Kasumi-1 (cell line): ENCODE measurements at regions not wholly inside any gene's neighbourhood (a gene's known extent, or its start where the extent isn't known, plus 50 kb on each side); places are given as distances from the start of the nearest gene placed in this dataset.

Experiments
- DNase-seq, 2 experiments: peaks; one replicate each; lab custom pipeline; 2025; lab: John Stamatoyannopoulos, UW

DNA sequence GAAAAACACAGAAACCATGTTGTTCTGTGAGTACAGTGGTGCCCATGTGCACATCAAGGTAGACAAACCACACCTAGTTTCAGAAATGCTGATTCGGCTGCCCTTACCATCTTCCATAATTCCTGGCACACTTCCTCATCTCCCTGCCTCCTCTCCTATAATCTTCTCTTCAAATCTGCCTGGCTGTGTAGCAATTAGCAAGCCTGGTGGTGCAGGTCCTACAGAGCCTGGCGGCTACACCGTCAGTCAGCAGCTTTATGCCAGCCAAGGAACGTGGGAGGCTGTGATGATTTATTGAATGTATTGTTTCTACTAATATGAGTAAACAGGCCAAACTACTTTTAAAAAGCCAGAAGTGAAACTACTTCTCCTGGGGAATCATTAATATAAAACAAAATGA, 106.8 kb downstream of the SEMA6D start:
- no peak for DNase-seq

DNA sequence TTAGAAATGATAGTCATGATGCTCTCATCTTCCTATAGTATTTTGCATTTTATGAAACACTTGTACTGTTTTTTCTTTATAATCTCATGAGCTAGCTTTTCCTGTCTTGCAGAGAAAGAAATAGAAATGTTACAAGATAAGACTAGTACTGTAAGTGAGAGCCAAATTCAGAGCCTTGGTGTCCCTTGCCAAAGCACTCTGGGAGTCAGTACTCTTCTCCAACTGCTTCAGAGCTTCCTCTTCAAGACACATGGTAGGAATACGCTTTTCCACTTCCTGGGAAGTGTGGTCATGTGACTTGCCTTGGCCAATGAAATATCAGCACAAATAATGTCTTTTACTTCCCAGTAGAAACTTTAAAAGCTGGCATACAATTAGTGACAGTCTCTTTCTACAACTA, 112.4 kb downstream of the SEMA6D start:
- no peak for DNase-seq

DNA sequence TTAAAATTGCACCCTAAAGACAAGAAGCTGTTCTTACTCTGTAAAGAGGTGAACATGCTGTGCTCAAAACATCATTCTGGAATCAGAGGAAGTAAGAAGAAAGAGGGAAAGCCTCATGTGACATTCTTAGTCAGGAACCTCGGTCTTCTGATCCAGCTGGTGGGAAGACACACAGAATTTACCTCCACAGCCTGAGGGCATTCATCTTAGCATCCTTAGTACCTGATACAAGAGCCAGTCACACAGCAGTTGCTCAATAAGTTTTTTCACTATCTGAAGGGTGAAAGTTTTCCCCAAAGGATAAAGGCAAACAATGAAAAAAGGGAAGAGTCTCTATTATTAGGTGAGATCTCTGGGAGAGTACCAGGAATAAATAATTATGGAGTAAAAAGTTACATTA, 116.8 kb downstream of the SEMA6D start:
- no peak for DNase-seq

DNA sequence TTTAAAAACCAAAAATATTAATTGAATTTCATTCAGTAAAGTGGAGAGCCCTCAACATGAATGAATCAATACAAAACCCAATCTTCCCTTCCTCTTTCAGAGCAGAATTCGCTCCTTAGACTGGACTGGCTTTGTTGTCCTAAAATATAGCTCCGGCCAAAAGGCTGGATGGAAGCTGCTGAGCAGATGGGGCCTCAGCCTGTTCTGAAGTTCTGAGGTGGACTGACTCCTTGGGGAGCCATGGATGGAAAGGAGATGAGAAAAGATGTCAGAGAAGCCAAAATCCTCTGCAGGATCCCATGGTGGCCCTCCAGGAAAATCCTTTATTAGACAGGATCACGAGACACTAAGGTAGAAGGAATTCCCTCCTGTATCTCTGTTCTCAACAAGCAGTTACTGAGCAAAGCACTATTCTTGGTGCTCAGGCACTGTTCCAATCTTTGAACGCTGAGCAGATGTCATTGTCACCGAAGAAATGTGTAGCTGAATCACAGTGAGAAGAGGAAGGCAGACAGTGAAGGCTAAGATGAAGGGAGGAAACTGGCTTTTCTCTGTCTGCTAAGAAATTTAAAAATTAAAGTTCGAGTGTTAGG, 122.0 kb downstream of the SEMA6D start:
- no peak for DNase-seq

- DNase-seq: no peak
These were observed 125.9 kb downstream of the SEMA6D start for GRCh38 chr15:47843124-47843663.

DNA sequence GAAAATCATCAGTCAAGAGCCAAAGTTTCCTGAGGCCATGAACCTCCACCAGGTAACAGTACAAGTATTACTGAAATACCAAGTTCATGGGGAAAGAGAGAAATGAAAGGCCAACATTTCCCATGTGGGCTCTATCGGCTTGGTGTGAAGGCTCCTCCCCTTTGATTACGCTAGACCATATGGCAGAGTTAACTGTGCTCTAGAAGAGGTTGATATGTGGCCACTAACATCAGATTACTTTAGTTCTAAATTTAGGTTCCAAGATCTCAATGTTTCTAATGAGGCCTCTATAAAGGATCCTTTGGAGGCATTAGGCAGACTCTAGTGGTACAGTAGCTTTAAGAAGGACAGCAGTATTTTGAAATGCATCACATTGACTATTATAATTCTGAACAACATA, 127.1 kb downstream of the SEMA6D start:
- no peak for DNase-seq

DNA sequence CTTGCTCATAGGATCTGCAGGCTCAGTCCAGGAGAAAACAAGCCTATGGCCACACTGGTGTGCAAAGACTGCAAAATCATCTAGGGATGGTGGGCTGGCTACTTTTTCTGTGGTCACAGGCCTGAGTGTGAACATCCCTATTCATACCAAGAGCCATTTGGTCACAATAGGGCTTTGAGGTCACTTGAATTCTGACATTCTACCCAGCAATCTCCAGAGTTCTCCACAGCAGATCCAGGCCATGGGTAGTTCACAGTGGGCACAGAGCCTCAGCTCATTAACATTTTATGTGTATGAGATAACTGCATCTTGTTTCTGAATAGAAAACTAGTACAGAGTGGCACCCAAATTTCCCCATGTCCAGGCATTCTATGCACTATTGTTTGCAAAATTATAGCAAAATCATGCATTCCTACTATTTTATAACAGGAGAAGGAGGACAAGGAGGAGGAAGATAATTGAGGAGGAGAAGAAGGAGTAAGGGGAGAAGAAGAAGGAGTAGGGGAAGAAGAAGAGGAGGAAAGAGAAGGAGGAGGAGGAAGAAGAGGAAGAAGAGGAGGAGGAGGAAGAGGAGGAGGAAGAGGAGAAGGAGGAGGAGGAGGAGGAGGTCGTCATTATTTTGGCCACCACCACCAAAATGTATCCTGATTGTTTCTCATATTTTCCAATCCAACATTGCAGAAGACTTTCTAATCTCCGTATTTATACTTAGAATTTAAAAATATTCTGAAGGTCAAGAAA, 129.0 kb downstream of the SEMA6D start:
- DNase-seq: no peak

GRCh38 chr15:47846876-47847275, 129.6 kb downstream of the SEMA6D start:
- DNase-seq: no peak

GRCh38 chr15:47856071-47856470, 138.8 kb downstream of the SEMA6D start:
- no peak for DNase-seq

GRCh38 chr15:47857014-47857775, 139.9 kb downstream of the SEMA6D start:
- no peak for DNase-seq

- peak; percentile 5 to 21 for DNase-seq
These were observed 140.5 kb downstream of the SEMA6D start for GRCh38 chr15:47857776-47858167.

DNA sequence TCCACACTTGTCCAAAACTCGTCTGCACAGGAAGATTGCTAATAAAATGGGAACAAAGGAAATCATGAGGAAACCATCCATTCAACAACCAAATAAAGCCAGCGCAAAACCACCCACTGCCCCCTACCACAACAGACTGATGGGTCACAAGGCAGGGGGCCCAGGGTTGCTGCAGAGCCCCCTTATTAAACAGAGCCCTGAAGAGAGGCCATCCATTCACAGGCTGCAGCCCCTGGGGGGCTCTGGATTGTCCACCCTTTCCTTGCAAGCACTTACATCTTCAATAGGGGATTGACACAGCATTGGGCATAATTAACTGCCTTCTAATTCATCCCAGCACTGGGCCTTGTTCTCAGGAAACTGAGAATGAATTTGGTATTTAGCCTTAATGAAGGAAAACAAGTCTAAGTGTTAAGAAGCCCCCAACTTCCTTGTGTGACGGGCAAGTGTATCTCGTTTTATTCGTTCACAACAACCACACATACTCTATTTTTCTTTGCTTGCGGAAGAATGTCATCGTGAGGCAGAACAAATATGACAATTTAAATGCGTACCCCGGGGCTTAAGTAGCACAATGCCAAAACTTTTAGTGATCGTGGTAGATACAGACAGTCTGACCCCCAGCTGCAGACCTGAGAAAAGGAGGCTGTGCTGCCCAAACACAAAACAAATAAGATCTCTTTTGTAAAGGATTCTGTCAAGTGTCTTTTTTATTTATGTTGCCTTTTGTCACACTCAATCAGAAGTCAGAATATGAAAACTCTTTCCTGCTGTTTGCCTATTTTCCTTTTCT, 144.0 kb downstream of the SEMA6D start:
- DNase-seq: no peak

- DNase-seq: no peak
These were observed 145.1 kb downstream of the SEMA6D start for GRCh38 chr15:47862402-47862801.

GRCh38 chr15:47866446-47866845, 149.1 kb downstream of the SEMA6D start:
- no peak for DNase-seq

DNA sequence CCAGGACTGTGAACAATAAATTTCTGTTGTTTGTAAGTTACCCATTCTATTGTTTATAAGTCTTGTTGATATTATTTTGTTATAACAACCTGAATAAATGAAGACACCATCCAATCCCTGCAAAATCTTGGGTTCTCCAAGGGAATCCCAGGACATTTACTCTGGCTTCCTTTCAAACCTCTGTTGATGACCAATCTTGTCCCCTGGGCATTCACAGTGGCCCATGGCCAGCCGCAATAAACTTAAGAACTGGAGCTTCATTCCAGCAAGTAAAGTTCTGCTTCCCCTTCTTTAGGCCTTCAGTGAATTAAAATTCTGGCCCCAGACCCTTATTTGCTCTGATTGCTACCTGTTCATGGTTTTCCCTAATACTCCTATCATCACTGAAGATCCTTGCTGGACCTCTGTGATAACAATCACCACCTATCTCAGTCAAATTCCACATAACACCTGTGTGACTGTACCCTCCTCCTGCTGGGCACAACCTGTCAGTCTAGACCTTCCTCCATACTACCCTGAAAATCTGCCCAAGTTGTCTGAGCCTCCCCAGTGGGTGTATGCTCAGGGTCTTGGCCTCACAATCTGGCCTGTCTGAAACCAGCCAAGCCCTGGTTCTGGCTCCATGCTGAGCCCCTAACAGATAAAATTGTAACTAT, 153.1 kb downstream of the SEMA6D start:
- DNase-seq: no peak

- DNase-seq: no peak
These were observed 153.8 kb downstream of the SEMA6D start for GRCh38 chr15:47870956-47871625.

- no peak for DNase-seq
These were observed 154.9 kb downstream of the SEMA6D start for GRCh38 chr15:47872208-47872607.

DNA sequence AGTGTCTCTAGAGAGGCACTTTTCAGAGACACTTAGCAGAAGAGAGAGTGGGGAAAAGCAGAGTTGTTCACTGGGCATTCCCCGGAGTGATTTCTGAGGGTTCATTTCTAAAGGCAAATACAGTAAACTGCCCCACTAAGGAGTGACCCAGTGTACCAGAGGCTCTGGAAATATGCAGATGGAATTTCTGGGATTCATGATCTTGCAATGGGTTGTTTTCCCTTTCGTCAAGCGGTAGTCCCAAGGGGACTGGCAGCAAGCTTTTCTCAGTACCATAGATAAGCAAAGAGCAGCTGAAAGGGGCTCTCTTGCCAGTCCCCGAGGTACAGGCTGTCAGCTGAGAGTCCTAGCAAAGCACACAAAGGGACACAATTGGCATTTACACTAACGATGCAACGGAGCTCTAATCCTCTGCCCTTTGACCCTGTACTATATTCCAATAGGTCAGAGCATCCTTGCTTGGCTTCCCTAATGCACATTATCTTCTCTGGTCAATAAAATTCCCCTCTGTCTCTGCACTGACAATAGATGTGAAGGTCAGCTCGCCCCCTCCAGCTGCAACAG, 155.6 kb downstream of the SEMA6D start:
- no peak for DNase-seq

DNA sequence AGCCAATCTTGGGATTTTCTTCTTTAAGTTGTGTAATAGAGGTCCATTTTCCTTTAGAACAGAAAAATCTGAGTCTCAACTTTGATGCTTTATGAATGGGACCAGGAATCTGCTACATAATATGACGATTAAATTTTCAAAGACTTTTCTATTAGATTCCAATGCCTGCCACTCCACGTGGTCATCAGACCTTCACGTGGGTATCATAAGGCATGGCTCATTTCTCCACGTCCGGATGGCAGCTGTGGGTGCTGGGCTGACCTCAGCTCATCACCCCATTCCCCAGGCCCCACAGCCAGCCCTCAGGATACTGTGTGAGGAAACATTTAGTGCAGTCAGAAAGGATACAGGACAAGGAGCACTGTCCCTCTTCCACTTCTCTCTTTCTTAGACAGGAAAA, 159.7 kb downstream of the SEMA6D start:
- no peak for DNase-seq

DNA sequence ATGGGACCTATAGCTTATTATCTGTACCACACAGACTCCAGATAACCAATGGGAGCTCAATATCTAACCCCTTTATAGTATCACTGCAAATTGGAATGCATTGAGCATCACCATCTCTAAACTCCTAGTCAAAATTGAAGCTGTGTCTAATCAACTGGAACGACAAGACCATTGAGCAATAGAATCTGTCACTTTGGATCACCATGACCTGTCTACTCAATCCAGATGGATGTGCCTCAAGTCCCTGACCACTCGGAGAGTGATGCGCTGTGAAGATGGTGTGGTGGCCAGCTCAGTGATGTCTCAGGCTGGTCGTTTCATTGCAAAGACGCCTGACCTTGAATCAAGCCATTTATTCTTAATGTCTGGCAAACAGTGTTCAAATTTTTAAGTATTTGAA, 160.5 kb downstream of the SEMA6D start:
- no peak for DNase-seq

DNA sequence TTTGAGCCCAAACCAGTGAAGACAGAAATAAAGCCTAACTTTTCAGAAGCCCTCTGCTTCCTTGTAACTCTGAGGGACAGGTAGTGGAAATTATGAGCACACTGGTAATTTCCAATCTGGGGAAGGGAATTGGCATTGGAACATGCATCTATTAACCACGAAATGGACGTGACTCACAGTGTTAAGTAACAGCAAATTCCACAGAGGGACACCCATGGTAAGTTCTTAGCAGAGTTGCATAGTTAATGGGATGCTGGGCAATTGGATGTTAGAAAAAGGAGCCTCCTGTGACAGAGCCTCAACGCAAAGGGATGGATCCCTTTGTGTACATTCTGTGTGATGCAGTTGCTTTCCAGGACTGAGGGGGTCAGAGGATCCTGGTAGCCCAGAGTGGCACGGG, 168.6 kb downstream of the SEMA6D start:
- DNase-seq: no peak
